ENCODE measurements at regions not wholly inside any gene's neighbourhood (a gene's known extent, or its start where the extent isn't known, plus 50 kb on each side); places are given as distances from the start of the nearest gene placed in this dataset.
A peak's percentile ranks its signal among the peaks of the same experiment; 100 is the strongest.

DNA sequence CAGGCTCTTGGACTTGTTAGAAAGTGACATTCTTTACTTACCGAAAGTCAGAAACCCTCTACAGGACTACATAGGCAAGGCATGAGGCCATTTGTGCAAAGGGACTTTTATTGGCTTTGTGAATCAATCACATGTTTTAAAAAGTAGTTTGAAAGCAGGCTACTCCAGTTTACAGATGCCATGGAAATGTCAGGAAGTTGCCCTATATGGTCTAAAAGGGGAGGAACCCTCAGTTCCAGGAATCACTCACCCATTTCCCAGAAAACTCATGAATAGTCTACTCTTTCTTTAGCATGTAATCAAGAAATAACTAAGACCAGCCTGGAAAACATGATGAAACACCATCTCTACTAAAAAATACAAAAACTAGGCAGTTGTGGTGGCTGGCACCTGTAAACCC is 51.0 kb upstream of the MKRN3 start:
- DNase-seq = no peak

DNA sequence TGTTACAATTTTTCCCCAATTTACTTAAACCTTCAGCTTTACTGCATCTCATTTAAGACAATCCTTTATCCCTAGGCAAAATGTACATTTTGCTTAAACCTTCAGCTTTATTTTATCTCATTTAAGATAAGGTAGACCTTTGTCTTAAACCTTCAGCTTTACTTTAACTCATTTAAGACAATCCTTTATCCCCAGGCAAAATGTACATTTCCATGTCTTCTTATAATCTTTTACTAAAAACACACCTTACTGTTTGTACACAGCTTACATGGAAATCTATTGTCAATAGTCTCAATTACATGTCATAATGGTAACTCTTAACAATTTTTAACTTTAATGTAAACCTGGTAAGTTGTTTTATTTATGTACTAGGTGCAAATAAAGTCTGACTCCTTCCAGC is 58.7 kb upstream of the MKRN3 start:
- no peak for DNase-seq

DNA sequence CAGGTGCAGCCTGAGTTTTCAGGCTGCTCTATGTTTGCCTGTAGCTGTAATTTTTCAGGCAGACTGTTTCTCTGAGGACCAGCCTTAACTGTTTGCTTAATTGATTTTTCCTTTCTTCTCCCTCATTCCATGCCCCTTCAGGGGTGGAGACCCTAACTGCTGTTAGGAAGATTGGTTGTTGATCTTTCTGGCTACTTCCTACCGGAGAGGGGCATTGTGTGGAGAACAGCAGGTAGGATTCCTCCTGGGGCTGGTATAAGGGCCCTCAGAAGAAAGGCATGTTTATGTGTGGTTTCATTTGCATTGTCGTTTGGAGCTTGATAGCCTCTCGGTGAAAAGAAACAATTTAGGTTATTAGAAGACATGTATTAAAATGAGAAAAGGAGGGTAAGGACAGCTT is 56.9 kb upstream of the GOLGA6L2 start:
- DNase-seq = no peak

DNA sequence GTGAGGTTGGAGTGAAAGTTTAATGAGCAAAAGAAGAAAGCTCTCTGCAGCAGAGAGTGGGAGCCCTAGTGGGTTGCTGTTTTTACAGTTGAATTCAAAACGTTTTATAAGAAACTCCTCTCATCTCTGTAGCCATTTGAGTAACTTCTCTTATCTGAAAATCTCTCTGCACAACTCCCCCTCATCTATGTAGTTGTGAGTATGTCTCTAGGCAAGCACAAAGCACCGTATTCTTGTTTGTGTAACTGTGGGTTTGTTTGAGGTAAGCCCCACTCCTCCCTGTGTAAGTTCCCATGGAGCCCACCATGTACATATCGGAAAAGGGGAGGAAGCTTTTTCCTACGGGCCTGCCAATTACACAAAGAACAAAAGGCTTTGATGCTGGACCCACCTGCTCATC is 56.5 kb upstream of the GOLGA6L2 start:
- DNase-seq = no peak

DNA sequence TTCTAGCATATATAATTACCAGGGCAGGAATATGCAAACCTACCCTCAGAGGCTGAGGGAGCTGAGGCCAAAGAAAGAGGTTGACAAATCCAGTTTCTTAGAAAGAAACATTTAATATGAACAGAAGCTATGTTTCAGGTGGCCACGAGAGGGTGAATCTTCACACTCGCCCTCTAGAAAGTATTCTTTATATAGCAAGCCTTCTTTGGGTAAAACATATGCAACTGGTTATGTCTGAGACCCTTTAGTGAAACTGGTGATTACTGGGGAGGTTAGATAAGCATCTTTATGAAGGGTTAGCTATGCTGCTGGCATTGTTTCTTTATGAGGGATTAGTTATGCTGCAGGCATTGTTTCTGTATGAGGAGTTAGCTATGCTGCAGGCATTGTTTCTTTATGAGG is 50.7 kb upstream of the GOLGA6L2 start:
- DNase-seq = peak; percentile 43

Data from DMS53 (cell line).